ENCODE measurements at regions not wholly inside any gene's neighbourhood (a gene's known extent, or its start where the extent isn't known, plus 50 kb on each side); places are given as distances from the start of the nearest gene placed in this dataset.

GRCh38 chr7:52501696-52502095 lies 533.7 kb upstream of the POM121L12 start:
- Histone ChIP-seq H3K9me3 (ENCODE audit: severe bottlenecking) (no peaks in the 10 kb centered on the region), H3K36me3 (ENCODE audit: low read depth) (no peaks in the 10 kb centered on the region), H3K27me3 (ENCODE audit: insufficient read depth, poor library complexity, severe bottlenecking) (no peaks in the 10 kb centered on the region), H3K4me1 (ENCODE audit: insufficient read depth, poor library complexity, severe bottlenecking) (peaks cover 21% of the 10 kb centered on the region), H3K27ac (ENCODE audit: poor library complexity, severe bottlenecking) (peak overlapping the region; percentile 82), H3K4me3 (ENCODE audit: severe bottlenecking) (no peak overlapping the region)
- TF ChIP-seq CTCF (IDR thresholded peaks at IDR 0.05; ENCODE audit: poor library complexity, severe bottlenecking): no peak
- DNase-seq (ENCODE audit: low spot score): no peak
- no peak for ATAC-seq (ENCODE audit: low read depth)

- H3K27me3 ChIP-seq (ENCODE audit: insufficient read depth, poor library complexity, severe bottlenecking): no peaks in the 10 kb centered on the region
- H3K4me3 ChIP-seq (ENCODE audit: severe bottlenecking): no peak overlapping the region
- DNase-seq (ENCODE audit: low spot score): no peak
- peak; percentile 99 for ATAC-seq (ENCODE audit: low read depth)
- no peaks in the 10 kb centered on the region for H3K9me3 ChIP-seq (ENCODE audit: severe bottlenecking)
- H3K36me3 ChIP-seq (ENCODE audit: low read depth): no peaks in the 10 kb centered on the region
- no peak for TF ChIP-seq CTCF (IDR thresholded peaks at IDR 0.05; ENCODE audit: poor library complexity, severe bottlenecking)
- H3K27ac ChIP-seq (ENCODE audit: poor library complexity, severe bottlenecking): peak overlapping the region; percentile 82
- peaks cover 21% of the 10 kb centered on the region for H3K4me1 ChIP-seq (ENCODE audit: insufficient read depth, poor library complexity, severe bottlenecking)
Observed at GRCh38 chr7:52500841-52501240, 534.6 kb upstream of the POM121L12 start.

GRCh38 chr7:52498366-52498765 lies 537.1 kb upstream of the POM121L12 start:
- H3K27me3 ChIP-seq (ENCODE audit: insufficient read depth, poor library complexity, severe bottlenecking): no peaks in the 10 kb centered on the region
- H3K4me1 ChIP-seq (ENCODE audit: insufficient read depth, poor library complexity, severe bottlenecking): peaks cover 21% of the 10 kb centered on the region
- no peak for TF ChIP-seq CTCF (IDR thresholded peaks at IDR 0.05; ENCODE audit: poor library complexity, severe bottlenecking)
- no peaks in the 10 kb centered on the region for H3K9me3 ChIP-seq (ENCODE audit: severe bottlenecking)
- no peak for ATAC-seq (ENCODE audit: low read depth)
- no peaks in the 10 kb centered on the region for H3K36me3 ChIP-seq (ENCODE audit: low read depth)
- DNase-seq (ENCODE audit: low spot score): no peak
- no peak overlapping the region for H3K27ac ChIP-seq (ENCODE audit: poor library complexity, severe bottlenecking)
- no peak overlapping the region for H3K4me3 ChIP-seq (ENCODE audit: severe bottlenecking)

DNA sequence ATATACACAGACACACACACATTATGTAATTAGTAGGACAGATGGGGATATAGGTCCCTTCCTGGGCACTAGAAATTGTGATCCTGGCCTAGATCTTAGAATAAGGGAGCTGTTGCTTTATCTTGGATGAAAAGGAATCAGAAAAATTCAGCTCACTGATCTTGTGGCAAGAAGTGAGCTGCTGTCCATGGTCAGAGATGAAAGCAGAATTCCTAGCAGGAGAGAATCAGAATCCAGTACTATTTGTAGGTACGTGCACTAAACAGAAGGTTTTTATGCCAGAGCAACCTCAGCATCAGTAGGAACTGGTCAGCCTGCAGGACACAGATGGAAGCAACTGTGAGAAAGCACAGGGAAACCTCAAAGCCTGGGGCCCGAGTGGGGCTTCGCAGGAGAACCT lies 549.2 kb upstream of the POM121L12 start:
- Histone ChIP-seq H3K9me3 (ENCODE audit: severe bottlenecking) (no peaks in the 10 kb centered on the region), H3K27me3 (ENCODE audit: insufficient read depth, poor library complexity, severe bottlenecking) (no peaks in the 10 kb centered on the region), H3K4me1 (ENCODE audit: insufficient read depth, poor library complexity, severe bottlenecking) (no peaks in the 10 kb centered on the region), H3K36me3 (ENCODE audit: low read depth) (no peaks in the 10 kb centered on the region), H3K27ac (ENCODE audit: poor library complexity, severe bottlenecking) (no peak overlapping the region), H3K4me3 (ENCODE audit: severe bottlenecking) (no peak overlapping the region)
- no peak for DNase-seq (ENCODE audit: low spot score)
- no peak for TF ChIP-seq CTCF (IDR thresholded peaks at IDR 0.05; ENCODE audit: poor library complexity, severe bottlenecking)
- ATAC-seq (ENCODE audit: low read depth): no peak

GRCh38 chr7:52482076-52482475 lies 553.4 kb upstream of the POM121L12 start:
- ATAC-seq (ENCODE audit: low read depth): no peak

More at GRCh38 chr7:52482076-52482475, 553.4 kb upstream of the POM121L12 start:
- Histone ChIP-seq H3K9me3 (ENCODE audit: severe bottlenecking) (no peaks in the 10 kb centered on the region), H3K36me3 (ENCODE audit: low read depth) (no peaks in the 10 kb centered on the region), H3K4me3 (ENCODE audit: severe bottlenecking) (no peak overlapping the region), H3K27ac (ENCODE audit: poor library complexity, severe bottlenecking) (no peak overlapping the region), H3K27me3 (ENCODE audit: insufficient read depth, poor library complexity, severe bottlenecking) (no peaks in the 10 kb centered on the region), H3K4me1 (ENCODE audit: insufficient read depth, poor library complexity, severe bottlenecking) (no peaks in the 10 kb centered on the region)
- no peak for DNase-seq (ENCODE audit: low spot score)
- no peak for TF ChIP-seq CTCF (IDR thresholded peaks at IDR 0.05; ENCODE audit: poor library complexity, severe bottlenecking)

Measured in RWPE2 (cell line).